Gastrocnemius medialis (tissue), 4 donors: ENCODE measurements at regions not wholly inside any gene's neighbourhood (a gene's known extent, or its start where the extent isn't known, plus 50 kb on each side); places are given as distances from the start of the nearest gene placed in this dataset.

ENCODE experiments used
- ATAC-seq, 2 donors: fragments of 150-250 bp; one replicate each; pipeline ENCODE4 v1.9.1; 2016
- DNase-seq, 2 donors: peaks; one replicate each; pipeline ENCODE4 v3.0.0-alpha.2; 2019
- H3K27ac ChIP-seq, 4 donors: fragments of 200-600 bp; sonication (generic); 1 replicate in 1 of 4; 2 replicates in 3 of 4; pipeline ENCODE4 v1.5.1; 2016 to 2018; ENCODE audit warnings: mild to moderate bottlenecking in 2 of 4, moderate library complexity in 1 of 4
- H3K27me3 ChIP-seq, 3 donors: fragments of 200-600 bp; sonication (generic) in 2 of 3; 1 replicate in 1 of 3; 2 replicates in 2 of 3; pipeline versions ENCODE4 v1.5.1 to v1.6.0; 2016 to 2019; ENCODE audit warnings: mild to moderate bottlenecking in 1 of 3, moderate library complexity in 1 of 3
- H3K36me3 ChIP-seq, 2 donors: fragments of 200-600 bp; sonication (generic) in 1 of 2; one replicate each; pipeline ENCODE4 v1.5.1; 2017 to 2018
- H3K4me1 ChIP-seq, 2 donors: fragments of 200-600 bp; sonication (generic) in 1 of 2; one replicate each; pipeline ENCODE4 v1.5.1; 2016 to 2017; ENCODE audit warnings: mild to moderate bottlenecking in 2 of 2
- H3K4me3 ChIP-seq, 4 donors: fragments of 200-600 bp; sonication (generic) in 3 of 4; 1 replicate in 1 of 4; 2 replicates in 3 of 4; pipeline ENCODE4 v1.5.1; 2016 to 2019; ENCODE audit warnings: mild to moderate bottlenecking in 2 of 4
- H3K9me3 ChIP-seq, 3 donors: fragments of 200-600 bp; sonication (generic) in 2 of 3; 1 replicate in 1 of 3; 2 replicates in 2 of 3; pipeline ENCODE4 v1.5.1; 2016 to 2019
- CTCF ChIP-seq, 5 experiments: fragments of 450-650 bp in 3 of 5; fragments of 200-600 bp in 2 of 5; sonication (generic) in 2 of 5; IDR thresholded peaks in 4 of 5; conservative IDR thresholded peaks in 1 of 5; 1 replicate in 4 of 5; 2 replicates in 1 of 5; pipeline ENCODE4 v1.5.1; 2016 to 2019; ENCODE audit warnings: antibody characterized with exemption in 5 of 5, mild to moderate bottlenecking in 3 of 5, moderate library complexity in 3 of 5
- POLR2A ChIP-seq, 2 donors: fragments of 450-650 bp; IDR thresholded peaks; one replicate each; pipeline ENCODE4 v1.6.1; 2017; ENCODE audit warnings: antibody characterized with exemption in 2 of 2, mild to moderate bottlenecking in 2 of 2, moderate library complexity in 2 of 2
- in situ Hi-C, 4 donors: fragments of 200-750 bp; cut with MboI; loops; one replicate each; pipeline versions ENCODE4 v1.15.0 to v1.8.0; 2017; ENCODE audit warnings: low sequenced_read_pairs in 4 of 4
- intact Hi-C: fragments of 100-400 bp; cut with DNase I; formaldehyde crosslinking; loops from one replicate; pipeline ENCODE4 v1.15.1; 2023; ENCODE audit warnings: low total_unique reads

GRCh38 chr2:144083211-144083610 lies 436.7 kb downstream of the ZEB2 start:
- peaks cover 1 to 4% of the 10 kb centered on the region in 2 donors for H3K4me1 ChIP-seq
- no peak overlapping the region for H3K27ac ChIP-seq
- no peaks in the 10 kb centered on the region for H3K27me3 ChIP-seq
- no peaks in the 10 kb centered on the region for H3K36me3 ChIP-seq
- in situ Hi-C loops = no loop called here
- ATAC-seq (no peak), DNase-seq (no peak)
- no peaks in the 10 kb centered on the region for H3K9me3 ChIP-seq
- no peak for TF ChIP-seq POLR2A (IDR thresholded peaks at IDR 0.05)
- TF ChIP-seq CTCF (IDR thresholded peaks at IDR 0.05 in 4 of 5, conservative IDR thresholded peaks at IDR 0.05 in 1 of 5) = no peak
- no peak overlapping the region for H3K4me3 ChIP-seq
- intact Hi-C loops = no loop called here

- in situ Hi-C loops (no loop called here), intact Hi-C loops (no loop called here)
- Histone ChIP-seq H3K36me3 (no peaks in the 10 kb centered on the region), H3K4me3 (no peak overlapping the region), H3K4me1 (peaks cover 4 to 7% of the 10 kb centered on the region in 2 donors), H3K27ac (no peak overlapping the region), H3K27me3 (no peaks in the 10 kb centered on the region), H3K9me3 (no peaks in the 10 kb centered on the region)
- DNase-seq (no peak), ATAC-seq (no peak)
- TF ChIP-seq CTCF (IDR thresholded peaks at IDR 0.05 in 4 of 5, conservative IDR thresholded peaks at IDR 0.05 in 1 of 5) = no peak
- no peak for TF ChIP-seq POLR2A (IDR thresholded peaks at IDR 0.05)
Measured at GRCh38 chr2:144082777-144083176, 437.1 kb downstream of the ZEB2 start.

- TF ChIP-seq CTCF (IDR thresholded peaks at IDR 0.05 in 4 of 5, conservative IDR thresholded peaks at IDR 0.05 in 1 of 5) (no peak), POLR2A (IDR thresholded peaks at IDR 0.05) (no peak)
- H3K9me3 ChIP-seq = no peaks in the 10 kb centered on the region
- no peak overlapping the region for H3K27ac ChIP-seq
- no peak for DNase-seq
- H3K4me3 ChIP-seq = no peak overlapping the region
- in situ Hi-C loops (no loop called here), intact Hi-C loops (no loop called here)
- ATAC-seq = no peak
- no peaks in the 10 kb centered on the region for H3K27me3 ChIP-seq
- H3K36me3 ChIP-seq = no peaks in the 10 kb centered on the region
- H3K4me1 ChIP-seq = peaks cover 4 to 7% of the 10 kb centered on the region in 2 donors
Measured at GRCh38 chr2:144082327-144082726, 437.6 kb downstream of the ZEB2 start.

- DNase-seq (no peak), ATAC-seq (no peak)
- H3K27me3 ChIP-seq = no peaks in the 10 kb centered on the region
- H3K27ac ChIP-seq = no peak overlapping the region
- intact Hi-C loops = no loop called here
- in situ Hi-C loops = no loop called here
- H3K4me3 ChIP-seq = no peak overlapping the region
- H3K36me3 ChIP-seq = no peaks in the 10 kb centered on the region
- peaks cover 4 to 7% of the 10 kb centered on the region in 2 donors for H3K4me1 ChIP-seq
- no peaks in the 10 kb centered on the region for H3K9me3 ChIP-seq
- no peak for TF ChIP-seq CTCF (IDR thresholded peaks at IDR 0.05 in 4 of 5, conservative IDR thresholded peaks at IDR 0.05 in 1 of 5)
- TF ChIP-seq POLR2A (IDR thresholded peaks at IDR 0.05) = no peak
Measured at GRCh38 chr2:144081272-144081671, 438.6 kb downstream of the ZEB2 start.

- no peak for DNase-seq
- H3K36me3 ChIP-seq = no peaks in the 10 kb centered on the region
- no peaks in the 10 kb centered on the region for H3K9me3 ChIP-seq
- no peak for ATAC-seq
- TF ChIP-seq POLR2A (IDR thresholded peaks at IDR 0.05) = no peak
- TF ChIP-seq CTCF (IDR thresholded peaks at IDR 0.05 in 4 of 5, conservative IDR thresholded peaks at IDR 0.05 in 1 of 5) = no peak
- H3K27me3 ChIP-seq = no peaks in the 10 kb centered on the region
- intact Hi-C loops (no loop called here), in situ Hi-C loops (no loop called here)
- H3K4me1 ChIP-seq = peaks cover 4 to 7% of the 10 kb centered on the region in 2 donors
- H3K4me3 ChIP-seq = no peak overlapping the region
- no peak overlapping the region for H3K27ac ChIP-seq
Measured at GRCh38 chr2:144079803-144080202, 440.1 kb downstream of the ZEB2 start.
